ENCODE measurements at regions not wholly inside any gene's neighbourhood (a gene's known extent, or its start where the extent isn't known, plus 50 kb on each side); places are given as distances from the start of the nearest gene placed in this dataset.

DNA sequence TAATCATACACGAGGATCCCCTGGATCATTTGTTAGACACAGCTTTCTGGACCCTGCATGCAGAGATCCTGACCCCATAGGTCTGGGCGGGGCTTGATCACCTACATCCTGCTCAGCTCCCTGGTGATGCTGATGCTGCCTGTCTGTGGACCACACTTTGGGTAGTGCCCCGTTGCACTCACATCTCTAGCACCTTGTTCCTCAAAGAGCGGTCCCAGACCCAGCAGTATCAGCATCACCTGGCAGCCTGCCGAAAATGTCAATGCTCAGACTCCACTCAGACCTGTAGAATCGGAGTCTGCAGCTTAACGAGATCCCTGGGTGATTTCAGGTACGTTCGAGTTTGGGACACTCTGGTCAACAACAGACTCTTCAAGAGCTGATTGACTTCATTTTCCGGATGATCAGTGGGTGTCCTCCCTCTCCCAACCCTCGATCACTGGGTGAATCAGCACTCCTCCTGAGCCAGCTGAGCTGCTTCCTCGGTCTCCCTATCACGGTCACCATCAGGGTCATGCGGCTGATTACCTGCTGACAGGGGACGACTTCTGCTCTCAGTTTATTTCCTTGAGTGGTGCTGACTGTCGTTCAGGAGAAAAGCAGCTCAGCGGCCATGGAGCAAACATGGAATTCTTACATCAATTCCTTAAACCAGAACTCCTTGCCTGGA is 150.6 kb upstream of the RAB12 start:
- no peak overlapping the region for H3K4me3 Mint-ChIP-seq
- no peaks in the 10 kb centered on the region for H3K4me1 Mint-ChIP-seq
- H3K9me3 Mint-ChIP-seq (ENCODE audit: low read depth) = no peaks in the 10 kb centered on the region
- H3K36me3 Mint-ChIP-seq = no peaks in the 10 kb centered on the region
- no peak for ATAC-seq
- DNase-seq = no peak
- H3K27ac Mint-ChIP-seq = no peak overlapping the region
- H3K27me3 Mint-ChIP-seq = no peaks in the 10 kb centered on the region
- CTCF ChIA-PET = no interaction called here

DNA sequence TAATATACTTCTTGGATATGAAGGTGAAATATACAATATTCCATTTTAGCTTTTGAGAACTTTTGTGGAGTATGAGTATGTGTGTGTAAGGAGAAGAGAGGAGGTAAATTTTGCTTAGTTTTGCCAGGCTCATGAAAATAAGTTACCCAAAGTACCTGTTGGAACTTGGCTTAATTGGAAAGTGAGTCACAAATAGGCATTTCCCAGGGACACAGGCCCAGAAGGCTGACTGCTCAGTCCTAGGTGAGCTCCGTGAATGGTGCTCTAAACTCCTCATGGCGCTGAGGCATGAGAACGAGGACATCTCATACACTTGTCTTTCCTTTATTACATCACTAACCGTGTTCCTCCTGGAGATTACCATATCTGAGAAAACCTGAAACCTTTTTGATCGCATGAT is 148.5 kb upstream of the RAB12 start:
- no peaks in the 10 kb centered on the region for H3K9me3 Mint-ChIP-seq (ENCODE audit: low read depth)
- no peaks in the 10 kb centered on the region for H3K36me3 Mint-ChIP-seq
- CTCF ChIA-PET = no interaction called here
- no peak for DNase-seq
- no peak overlapping the region for H3K4me3 Mint-ChIP-seq
- no peak for ATAC-seq
- H3K27me3 Mint-ChIP-seq = no peaks in the 10 kb centered on the region
- H3K4me1 Mint-ChIP-seq = no peaks in the 10 kb centered on the region
- H3K27ac Mint-ChIP-seq = no peak overlapping the region

DNA sequence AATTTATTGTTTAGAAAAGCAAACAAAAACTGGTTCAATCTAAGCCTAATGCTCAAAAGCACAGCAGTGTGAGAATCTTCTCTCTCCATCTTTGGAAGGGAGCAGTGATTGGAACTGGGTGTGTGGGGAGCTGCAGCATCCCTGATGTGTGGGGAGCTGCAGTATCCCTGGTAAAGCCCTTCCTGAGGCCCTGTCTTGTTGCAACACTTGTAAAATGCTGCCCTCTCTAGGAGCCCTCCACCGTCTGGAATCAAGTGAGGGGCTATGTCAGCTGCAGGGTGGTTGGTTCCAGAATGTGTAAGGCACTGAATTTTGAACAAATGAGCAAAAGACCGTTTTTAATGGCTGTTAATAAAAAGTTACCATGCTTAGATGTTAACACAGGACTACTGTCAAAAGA is 147.7 kb upstream of the RAB12 start:
- no peaks in the 10 kb centered on the region for H3K9me3 Mint-ChIP-seq (ENCODE audit: low read depth)
- DNase-seq (no peak), ATAC-seq (no peak)
- no peak overlapping the region for H3K4me3 Mint-ChIP-seq
- H3K27me3 Mint-ChIP-seq = no peaks in the 10 kb centered on the region
- H3K36me3 Mint-ChIP-seq = no peaks in the 10 kb centered on the region
- H3K4me1 Mint-ChIP-seq = no peaks in the 10 kb centered on the region
- H3K27ac Mint-ChIP-seq = no peak overlapping the region
- CTCF ChIA-PET = no interaction called here

DNA sequence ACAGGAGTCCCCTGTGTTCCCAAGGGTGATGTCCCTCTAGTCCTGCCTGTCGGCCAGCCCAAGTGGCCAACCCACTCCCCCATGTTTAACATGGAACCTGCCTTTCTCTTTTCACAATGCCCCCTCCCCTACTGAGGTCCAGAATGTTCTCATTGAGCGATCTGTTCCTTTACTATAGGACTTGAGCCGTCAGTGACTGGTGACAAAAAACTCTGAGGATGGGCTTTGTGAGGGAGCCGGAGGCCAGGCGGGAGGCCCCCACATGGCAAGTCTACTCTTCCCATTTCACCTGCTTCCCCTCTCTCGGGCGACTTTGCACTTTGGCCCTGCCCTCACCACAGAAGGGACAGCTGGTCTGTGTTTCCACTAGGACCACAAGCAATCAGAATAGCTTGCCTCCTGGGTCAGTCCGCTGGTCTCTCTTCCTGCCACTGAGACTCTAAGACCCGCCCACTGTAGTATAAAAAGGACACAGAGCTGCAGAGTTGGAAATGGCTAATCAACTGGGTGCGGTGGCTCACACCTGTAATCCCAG is 146.5 kb upstream of the RAB12 start:
- Mint-ChIP-seq H3K36me3 (no peaks in the 10 kb centered on the region), H3K9me3 (ENCODE audit: low read depth) (no peaks in the 10 kb centered on the region), H3K4me1 (no peaks in the 10 kb centered on the region), H3K27me3 (no peaks in the 10 kb centered on the region), H3K4me3 (no peak overlapping the region), H3K27ac (no peak overlapping the region)
- CTCF ChIA-PET = no interaction called here
- no peak for ATAC-seq
- no peak for DNase-seq

DNA sequence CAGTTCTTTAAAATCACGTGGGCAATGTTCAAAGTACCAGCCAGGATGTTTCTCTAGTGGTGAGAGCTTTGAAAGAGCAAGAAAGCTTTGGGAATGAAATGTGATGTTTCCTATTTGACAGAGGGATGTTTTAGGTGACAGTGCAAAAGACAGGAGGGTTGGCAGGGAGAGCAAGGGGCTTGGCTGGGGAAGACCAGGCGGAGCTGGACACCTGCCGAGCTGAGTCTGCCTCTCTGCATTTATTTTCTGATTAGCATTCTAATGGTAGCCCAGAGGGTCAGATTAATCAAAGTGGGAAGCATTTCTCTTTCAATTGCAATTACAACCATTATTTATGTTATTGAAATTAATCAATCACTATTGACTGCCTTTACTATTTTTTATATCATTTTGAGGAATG is 145.4 kb upstream of the RAB12 start:
- H3K27ac Mint-ChIP-seq = no peak overlapping the region
- no peak overlapping the region for H3K4me3 Mint-ChIP-seq
- H3K36me3 Mint-ChIP-seq = no peaks in the 10 kb centered on the region
- ATAC-seq (no peak), DNase-seq (no peak)
- H3K9me3 Mint-ChIP-seq (ENCODE audit: low read depth) = no peaks in the 10 kb centered on the region
- H3K4me1 Mint-ChIP-seq = no peaks in the 10 kb centered on the region
- H3K27me3 Mint-ChIP-seq = no peaks in the 10 kb centered on the region
- CTCF ChIA-PET = no interaction called here

DNA sequence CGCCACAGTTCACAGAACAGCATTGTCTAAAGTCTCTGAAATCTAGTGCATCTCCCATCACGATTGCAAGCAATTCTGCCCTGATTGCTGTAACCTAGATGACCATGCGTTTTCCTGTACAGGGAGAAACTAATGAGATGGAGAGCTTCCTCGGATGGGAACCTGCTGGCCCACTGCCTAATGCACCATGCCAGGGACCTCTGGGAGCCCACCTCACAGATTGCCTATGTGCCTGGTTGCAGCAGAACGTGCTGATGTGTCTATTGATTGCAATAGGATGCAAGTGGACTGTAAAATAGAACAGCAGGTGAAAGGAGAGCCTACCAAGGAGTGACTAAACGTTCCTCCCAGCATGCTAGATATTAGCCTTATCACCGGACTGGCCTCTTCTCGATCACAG is 141.0 kb upstream of the RAB12 start:
- Mint-ChIP-seq H3K4me1 (no peaks in the 10 kb centered on the region), H3K36me3 (no peaks in the 10 kb centered on the region), H3K27me3 (no peaks in the 10 kb centered on the region), H3K9me3 (ENCODE audit: low read depth) (no peaks in the 10 kb centered on the region), H3K27ac (no peak overlapping the region), H3K4me3 (no peak overlapping the region)
- ATAC-seq = no peak
- peak; percentile 2 for DNase-seq
- CTCF ChIA-PET = no interaction called here

DNA sequence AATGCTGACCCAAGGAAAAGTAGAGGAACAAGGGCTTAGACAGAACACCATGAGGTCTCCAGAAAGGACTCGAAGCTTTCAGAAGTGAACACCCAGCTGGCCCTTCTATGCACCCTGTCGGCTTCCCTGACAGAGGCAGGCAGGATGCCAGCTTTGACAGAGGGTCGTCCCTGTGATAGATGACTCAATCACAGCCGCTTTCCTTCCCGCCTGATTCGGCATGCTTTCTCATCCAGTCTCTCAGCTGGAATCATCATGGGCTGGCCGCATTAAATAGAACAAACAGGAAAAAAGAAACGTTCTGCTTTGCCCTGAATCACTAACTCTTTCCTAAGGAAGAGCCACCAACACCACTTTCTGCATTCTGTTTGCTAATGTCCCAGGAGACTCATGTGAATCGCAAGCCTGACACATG is 140.3 kb upstream of the RAB12 start:
- H3K4me1 Mint-ChIP-seq = no peaks in the 10 kb centered on the region
- H3K9me3 Mint-ChIP-seq (ENCODE audit: low read depth) = no peaks in the 10 kb centered on the region
- no peak for DNase-seq
- CTCF ChIA-PET = no interaction called here
- H3K27me3 Mint-ChIP-seq = no peaks in the 10 kb centered on the region
- H3K36me3 Mint-ChIP-seq = no peaks in the 10 kb centered on the region
- ATAC-seq = no peak
- no peak overlapping the region for H3K27ac Mint-ChIP-seq
- H3K4me3 Mint-ChIP-seq = no peak overlapping the region

DNA sequence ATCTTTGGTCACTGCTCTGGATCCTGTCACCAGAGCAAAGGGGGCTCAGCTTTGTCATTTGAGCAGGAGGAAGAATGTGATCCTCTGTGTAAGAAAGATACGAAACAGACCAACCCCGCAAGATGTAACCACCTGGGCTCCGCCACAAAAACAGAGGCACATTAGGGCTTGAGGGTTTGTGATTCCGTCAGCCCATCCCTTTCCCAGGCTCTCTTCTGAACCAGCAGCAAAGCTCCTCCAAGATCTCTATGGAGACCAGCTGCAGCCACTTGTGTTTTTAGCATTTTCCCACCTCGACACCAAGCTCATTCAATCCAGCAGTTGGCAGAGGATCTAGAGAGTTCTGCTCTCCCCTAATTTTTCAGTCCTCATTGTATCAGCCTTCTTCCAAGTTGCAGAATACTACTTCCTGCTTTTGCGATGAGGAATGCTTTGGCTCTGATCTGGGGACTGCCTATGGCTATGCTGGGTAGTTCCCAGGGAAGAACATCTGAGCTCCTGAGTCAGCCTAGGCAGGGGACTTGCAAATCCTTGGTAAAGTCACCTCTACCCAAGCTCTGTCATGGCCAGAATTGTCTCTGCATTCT is 139.6 kb upstream of the RAB12 start:
- DNase-seq = peak; percentile 16
- no peaks in the 10 kb centered on the region for H3K36me3 Mint-ChIP-seq
- H3K9me3 Mint-ChIP-seq (ENCODE audit: low read depth) = no peaks in the 10 kb centered on the region
- H3K27me3 Mint-ChIP-seq = no peaks in the 10 kb centered on the region
- no peaks in the 10 kb centered on the region for H3K4me1 Mint-ChIP-seq
- ATAC-seq = no peak
- H3K27ac Mint-ChIP-seq = no peak overlapping the region
- CTCF ChIA-PET = no interaction called here
- H3K4me3 Mint-ChIP-seq = no peak overlapping the region

DNA sequence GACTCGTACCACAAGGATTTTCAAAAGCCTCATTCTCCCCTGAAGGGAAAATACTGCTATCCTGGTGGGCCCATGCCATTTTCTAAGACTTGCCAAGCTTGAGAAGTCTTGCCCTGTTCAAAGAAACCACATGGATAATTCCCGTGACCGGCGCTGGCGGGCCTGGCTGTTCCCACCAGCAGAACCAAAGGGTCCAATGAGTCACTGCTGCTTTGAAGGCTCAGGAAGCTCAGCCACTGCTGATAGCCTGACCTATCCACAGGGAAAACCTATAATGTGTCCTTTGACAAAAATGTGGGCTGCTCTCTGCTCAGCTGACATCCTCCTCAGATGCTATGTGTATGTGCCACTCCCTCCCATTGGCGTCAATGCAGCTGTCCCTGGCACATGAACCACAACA is 137.9 kb upstream of the RAB12 start:
- Mint-ChIP-seq H3K27ac (no peak overlapping the region), H3K4me3 (no peak overlapping the region), H3K9me3 (ENCODE audit: low read depth) (no peaks in the 10 kb centered on the region), H3K4me1 (no peaks in the 10 kb centered on the region), H3K36me3 (no peaks in the 10 kb centered on the region), H3K27me3 (no peaks in the 10 kb centered on the region)
- DNase-seq (no peak), ATAC-seq (no peak)
- CTCF ChIA-PET = no interaction called here

DNA sequence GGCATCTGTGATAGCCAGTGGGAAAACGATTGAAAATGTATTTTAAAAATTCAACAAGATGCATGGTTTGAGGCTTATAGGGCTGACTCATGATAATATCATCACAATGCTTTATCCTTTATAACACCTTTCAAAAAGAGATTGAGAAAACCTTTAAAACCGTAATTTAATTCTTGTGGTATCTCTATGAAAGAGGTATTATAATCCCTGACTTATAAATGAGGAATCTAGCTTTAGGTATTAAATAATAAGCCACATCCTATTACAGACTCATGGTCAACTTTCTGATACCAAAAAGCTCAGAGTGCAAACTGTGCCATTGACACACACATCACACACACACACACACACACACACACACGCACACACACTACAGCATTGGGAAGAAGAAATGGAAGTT is 134.6 kb upstream of the RAB12 start:
- H3K9me3 Mint-ChIP-seq (ENCODE audit: low read depth) = no peaks in the 10 kb centered on the region

DNA sequence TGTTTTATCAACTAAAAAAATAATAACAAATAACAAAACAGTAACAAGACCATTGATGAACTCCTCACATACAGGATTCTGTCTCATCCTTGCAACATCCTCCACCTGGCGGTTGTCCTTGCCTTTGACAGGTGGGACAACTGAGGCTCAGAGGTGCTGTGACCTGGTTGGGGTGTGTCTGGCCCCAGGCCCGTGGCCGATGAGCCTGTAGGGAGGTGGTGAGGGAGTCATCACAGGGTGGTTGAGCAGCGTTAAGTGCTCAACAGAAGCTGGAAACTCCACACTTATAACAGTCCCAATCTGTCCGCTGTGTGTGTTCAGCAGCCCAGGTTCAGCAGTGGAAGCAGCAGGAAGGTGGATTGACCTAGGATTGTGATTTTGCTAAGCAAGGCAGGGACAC is 131.6 kb upstream of the RAB12 start:
- CTCF ChIA-PET = interaction anchor here (1.1 to 1.4 kb wide), 2 partner anchors 10 to 510 kb away, joined by 4 read pairs; no protein-coding TSS in a partner anchor
- Mint-ChIP-seq H3K4me1 (no peaks in the 10 kb centered on the region), H3K27ac (no peak overlapping the region), H3K9me3 (ENCODE audit: low read depth) (no peaks in the 10 kb centered on the region), H3K4me3 (no peak overlapping the region), H3K36me3 (no peaks in the 10 kb centered on the region), H3K27me3 (peaks cover 4% of the 10 kb centered on the region)
- DNase-seq (no peak), ATAC-seq (no peak)

More for the DNA sequence above, 134.6 kb upstream of the RAB12 start:
- Mint-ChIP-seq H3K27ac (no peak overlapping the region), H3K4me1 (no peaks in the 10 kb centered on the region), H3K4me3 (no peak overlapping the region), H3K36me3 (no peaks in the 10 kb centered on the region), H3K27me3 (no peaks in the 10 kb centered on the region)
- no peak for ATAC-seq
- DNase-seq = no peak
- CTCF ChIA-PET = no interaction called here

DNA sequence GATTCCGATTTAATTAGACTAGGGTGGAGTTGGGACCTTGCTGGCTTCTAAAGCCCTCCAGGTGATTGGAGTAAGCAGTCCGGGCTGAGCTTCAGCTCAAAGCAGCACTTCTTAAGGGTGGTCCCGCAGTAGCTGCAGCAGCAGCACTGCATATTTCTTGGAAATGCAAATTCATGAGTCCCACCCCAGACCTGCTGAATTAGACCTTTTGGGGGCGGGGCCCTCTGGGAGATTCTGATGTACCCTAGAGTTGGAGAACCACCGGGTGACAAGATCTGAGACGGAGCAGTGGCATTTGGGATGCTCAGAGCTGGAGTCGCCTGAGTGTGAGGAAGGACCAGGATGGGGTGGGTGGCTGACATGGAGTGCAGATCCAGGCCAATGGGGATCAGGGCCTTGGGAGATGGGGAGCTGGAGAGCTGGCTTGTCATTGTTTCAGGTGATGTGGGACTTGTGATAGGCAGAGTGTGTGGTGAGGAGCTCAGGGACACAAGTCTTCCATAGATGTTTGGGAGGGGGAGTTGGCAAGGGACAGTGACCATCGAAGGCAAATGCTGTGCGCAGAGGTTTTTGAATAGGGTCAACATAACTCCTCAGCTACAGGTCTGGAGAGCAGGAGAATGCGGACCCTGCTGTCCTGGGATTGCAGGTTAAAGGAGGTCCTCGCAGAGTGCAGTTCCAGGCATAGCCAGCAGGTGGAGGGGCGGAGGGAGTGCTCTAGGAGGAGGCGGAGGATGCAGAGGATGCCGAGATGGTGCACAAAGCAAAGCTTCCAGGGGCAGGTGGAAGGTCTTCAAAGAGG is 130.9 kb upstream of the RAB12 start:
- Mint-ChIP-seq H3K27me3 (peaks cover 4% of the 10 kb centered on the region), H3K36me3 (no peaks in the 10 kb centered on the region), H3K4me3 (no peak overlapping the region), H3K4me1 (no peaks in the 10 kb centered on the region), H3K27ac (no peak overlapping the region), H3K9me3 (ENCODE audit: low read depth) (no peaks in the 10 kb centered on the region)
- CTCF ChIA-PET = interaction anchor here (1.1 to 1.4 kb wide), 2 partner anchors 9 to 509 kb away, joined by 4 read pairs; no protein-coding TSS in a partner anchor
- DNase-seq (peak; percentile 67), ATAC-seq (peak; percentile 57)

DNA sequence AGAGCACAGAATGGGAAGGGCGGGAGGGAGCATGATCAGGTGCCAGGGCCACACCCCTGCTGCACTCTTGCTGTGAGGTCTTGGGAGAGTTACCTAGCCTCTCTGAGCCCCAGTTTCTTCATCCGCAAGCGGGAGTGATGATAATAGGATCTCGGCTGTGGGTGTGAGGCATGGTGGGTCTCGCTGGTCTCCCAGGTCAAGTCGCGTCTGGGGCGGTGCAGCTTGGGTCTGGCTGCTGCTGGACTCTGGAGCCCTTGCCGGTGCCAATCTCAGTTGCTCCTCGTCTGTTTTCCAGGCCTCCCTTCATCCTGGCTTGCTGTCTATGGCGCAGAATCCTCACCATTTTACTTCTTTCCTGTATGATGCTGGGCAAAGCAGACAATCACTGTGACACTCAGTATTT is 130.3 kb upstream of the RAB12 start:
- Mint-ChIP-seq H3K27ac (no peak overlapping the region), H3K9me3 (ENCODE audit: low read depth) (no peaks in the 10 kb centered on the region), H3K4me3 (no peak overlapping the region), H3K36me3 (no peaks in the 10 kb centered on the region), H3K4me1 (no peaks in the 10 kb centered on the region), H3K27me3 (peaks cover 4% of the 10 kb centered on the region)
- DNase-seq (no peak), ATAC-seq (no peak)
- CTCF ChIA-PET = interaction anchor here (1.4 kb wide), 1 partner anchor 8 kb away, joined by 4 read pairs; no protein-coding TSS in a partner anchor

DNA sequence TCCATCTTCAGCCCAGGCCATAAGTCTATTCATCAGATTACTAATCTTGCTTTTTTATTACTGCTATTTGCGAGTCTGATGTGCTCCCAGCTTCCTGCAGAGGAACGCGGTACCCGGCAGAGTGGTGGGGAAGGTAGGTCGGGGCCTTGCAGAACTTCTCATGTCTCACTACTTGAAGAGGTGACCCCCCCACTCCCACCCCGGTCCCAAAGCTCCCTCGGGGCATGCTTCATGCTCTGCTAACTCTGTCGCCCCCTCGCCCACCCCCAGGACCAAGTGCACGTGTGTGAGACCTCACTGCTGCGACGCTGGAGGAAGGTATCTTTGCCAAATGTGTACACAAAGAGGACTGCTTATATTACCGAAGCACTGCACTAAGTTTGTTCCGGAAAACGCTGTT is 129.4 kb upstream of the RAB12 start:
- no peak for DNase-seq
- Mint-ChIP-seq H3K4me1 (no peaks in the 10 kb centered on the region), H3K9me3 (ENCODE audit: low read depth) (no peaks in the 10 kb centered on the region), H3K36me3 (no peaks in the 10 kb centered on the region), H3K4me3 (no peak overlapping the region), H3K27ac (no peak overlapping the region), H3K27me3 (peaks cover 4% of the 10 kb centered on the region)
- CTCF ChIA-PET = interaction anchor here (0.8 kb wide), 1 partner anchor 508 kb away, joined by 3 read pairs; no protein-coding TSS in a partner anchor
- no peak for ATAC-seq
